ENCODE measurements at regions not wholly inside any gene's neighbourhood (a gene's known extent, or its start where the extent isn't known, plus 50 kb on each side); places are given as distances from the start of the nearest gene placed in this dataset.

GRCh38 chr2:140085674-140086073 lies 1305.5 kb upstream of the NXPH2 start:
- TF ChIP-seq SIN3A (IDR thresholded peaks at IDR 0.05; ENCODE audit: borderline replicate concordance, insufficient read depth, low read depth, low read length): no peak
- no peak for TF ChIP-seq REST (IDR thresholded peaks at IDR 0.05; ENCODE audit: insufficient read depth in 1 of 2, low read depth in 2 of 2, low read length in 1 of 2)
- TF ChIP-seq CTCF (IDR thresholded peaks at IDR 0.05): no peak
- TF ChIP-seq POLR2AphosphoS5 (IDR thresholded peaks at IDR 0.05; ENCODE audit: low read depth, low read length): no peak
